ENCODE measurements at regions not wholly inside any gene's neighbourhood (a gene's known extent, or its start where the extent isn't known, plus 50 kb on each side); places are given as distances from the start of the nearest gene placed in this dataset.

DNA sequence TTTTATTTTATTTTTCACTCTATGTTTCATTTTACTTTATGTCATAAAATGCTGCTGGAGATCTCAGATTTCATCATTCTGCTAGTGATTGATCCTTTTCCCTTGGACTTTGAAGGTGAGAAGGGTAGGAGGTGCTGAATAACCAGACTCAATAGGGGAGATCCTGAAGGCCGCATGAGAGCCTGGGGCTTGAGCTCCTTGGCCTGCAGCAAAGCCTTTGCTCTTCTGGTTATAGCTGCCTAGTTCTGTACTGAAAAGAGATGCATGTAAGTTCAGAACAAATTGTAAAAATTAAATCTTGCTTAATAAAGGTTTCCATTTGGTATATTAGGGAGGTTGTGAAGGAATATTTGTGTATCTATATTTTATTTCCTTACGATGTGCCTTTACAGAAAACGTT, 430.2 kb downstream of the QKI start:
- TF ChIP-seq, protein P1, sequence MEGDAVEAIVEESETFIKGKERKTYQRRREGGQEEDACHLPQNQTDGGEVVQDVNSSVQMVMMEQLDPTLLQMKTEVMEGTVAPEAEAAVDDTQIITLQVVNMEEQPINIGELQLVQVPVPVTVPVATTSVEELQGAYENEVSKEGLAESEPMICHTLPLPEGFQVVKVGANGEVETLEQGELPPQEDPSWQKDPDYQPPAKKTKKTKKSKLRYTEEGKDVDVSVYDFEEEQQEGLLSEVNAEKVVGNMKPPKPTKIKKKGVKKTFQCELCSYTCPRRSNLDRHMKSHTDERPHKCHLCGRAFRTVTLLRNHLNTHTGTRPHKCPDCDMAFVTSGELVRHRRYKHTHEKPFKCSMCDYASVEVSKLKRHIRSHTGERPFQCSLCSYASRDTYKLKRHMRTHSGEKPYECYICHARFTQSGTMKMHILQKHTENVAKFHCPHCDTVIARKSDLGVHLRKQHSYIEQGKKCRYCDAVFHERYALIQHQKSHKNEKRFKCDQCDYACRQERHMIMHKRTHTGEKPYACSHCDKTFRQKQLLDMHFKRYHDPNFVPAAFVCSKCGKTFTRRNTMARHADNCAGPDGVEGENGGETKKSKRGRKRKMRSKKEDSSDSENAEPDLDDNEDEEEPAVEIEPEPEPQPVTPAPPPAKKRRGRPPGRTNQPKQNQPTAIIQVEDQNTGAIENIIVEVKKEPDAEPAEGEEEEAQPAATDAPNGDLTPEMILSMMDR (IDR thresholded peaks at IDR 0.05), result no peak
- TF ChIP-seq POLR2A (IDR thresholded peaks at IDR 0.05), result no peak
